ENCODE measurements at regions not wholly inside any gene's neighbourhood (a gene's known extent, or its start where the extent isn't known, plus 50 kb on each side); places are given as distances from the start of the nearest gene placed in this dataset.
"Not testable (repeated sequence)": the region's sequence is repeated elsewhere in the genome, so short reads cannot be mapped to it uniquely, and the experiment has no call there.

- H3K36me3 ChIP-seq (ENCODE audit: control insufficient read depth in 1 of 2, insufficient read depth in 2 of 2, low read length in 1 of 2) = no peaks in the 10 kb centered on the region
- 90 to 99% methylated on average over 3 of the region's 3 CpGs for WGBS, 2 donors
- no peaks in the 10 kb centered on the region for H3K4me1 ChIP-seq (ENCODE audit: control insufficient read depth in 1 of 2, insufficient read depth in 2 of 2, low read length in 2 of 2)
- intact Hi-C loops (cut with DNase I) = no loop called here
- no peak overlapping the region for H3K4me3 ChIP-seq (ENCODE audit: low read length in 2 of 2)
- H3K27me3 ChIP-seq (ENCODE audit: control insufficient read depth in 1 of 2, insufficient read depth in 2 of 2, low read length in 1 of 2) = no peaks in the 10 kb centered on the region
- no peaks in the 10 kb centered on the region for H3K9me3 ChIP-seq (ENCODE audit: control insufficient read depth, low read length)
- ATAC-seq (ENCODE audit: low FRiP score) (no peak), DNase-seq (no peak)
- no peak overlapping the region for H3K27ac ChIP-seq (ENCODE audit: low read depth in 1 of 2, low read length in 2 of 2)
Observed at GRCh38 chr10:63055705-63056104, 77.4 kb upstream of the NRBF2 start.

- ATAC-seq (ENCODE audit: low FRiP score) (no peak), DNase-seq (no peak)
- Histone ChIP-seq H3K27ac (ENCODE audit: low read depth in 1 of 2, low read length in 2 of 2) (no peak overlapping the region), H3K9me3 (ENCODE audit: control insufficient read depth, low read length) (no peaks in the 10 kb centered on the region), H3K36me3 (ENCODE audit: control insufficient read depth in 1 of 2, insufficient read depth in 2 of 2, low read length in 1 of 2) (no peaks in the 10 kb centered on the region), H3K27me3 (ENCODE audit: control insufficient read depth in 1 of 2, insufficient read depth in 2 of 2, low read length in 1 of 2) (no peaks in the 10 kb centered on the region), H3K4me1 (ENCODE audit: control insufficient read depth in 1 of 2, insufficient read depth in 2 of 2, low read length in 2 of 2) (no peaks in the 10 kb centered on the region), H3K4me3 (ENCODE audit: low read length in 2 of 2) (no peak overlapping the region)
- intact Hi-C loops (cut with DNase I) = no loop called here
Observed at GRCh38 chr10:63054889-63055611, 78.1 kb upstream of the NRBF2 start.

DNA sequence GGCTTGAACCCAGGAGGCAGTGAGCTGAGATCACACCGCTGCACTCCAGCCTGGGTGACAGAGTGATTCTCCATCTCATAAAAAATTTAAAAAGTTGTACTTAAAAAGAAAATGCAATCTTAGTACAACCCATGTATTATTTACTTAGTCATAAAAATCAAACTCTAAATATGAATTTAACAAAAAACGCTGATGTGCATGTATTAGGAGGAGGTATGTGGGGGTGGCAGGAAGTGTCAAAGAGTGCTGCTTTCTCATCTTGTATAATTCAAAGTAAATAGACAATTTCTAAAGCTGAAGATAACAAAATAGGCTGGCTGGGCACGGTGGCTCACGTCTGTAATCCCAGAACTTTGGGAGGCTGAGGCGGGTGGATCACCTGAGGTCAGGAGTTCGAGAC, 81.0 kb upstream of the NRBF2 start:
- WGBS, 2 donors = 75 to 77% methylated on average over 6 of the region's 6 CpGs
- intact Hi-C loops (cut with DNase I) = no loop called here
- no peak for DNase-seq

GRCh38 chr10:63042256-63042655, 90.9 kb upstream of the NRBF2 start:
- no peak overlapping the region for H3K27ac ChIP-seq (ENCODE audit: low read depth in 1 of 2, low read length in 2 of 2)
- no peaks in the 10 kb centered on the region for H3K36me3 ChIP-seq (ENCODE audit: control insufficient read depth in 1 of 2, insufficient read depth in 2 of 2, low read length in 1 of 2)
- no peaks in the 10 kb centered on the region for H3K4me1 ChIP-seq (ENCODE audit: control insufficient read depth in 1 of 2, insufficient read depth in 2 of 2, low read length in 2 of 2)
- H3K9me3 ChIP-seq (ENCODE audit: control insufficient read depth, low read length) = peaks cover 4% of the 10 kb centered on the region
- 11 to 13% methylated on average over 4 of the region's 4 CpGs for WGBS, 2 donors
- ATAC-seq (ENCODE audit: low FRiP score) (no peak), DNase-seq (no peak)
- H3K4me3 ChIP-seq (ENCODE audit: low read length in 2 of 2) = no peak overlapping the region
- no peaks in the 10 kb centered on the region for H3K27me3 ChIP-seq (ENCODE audit: control insufficient read depth in 1 of 2, insufficient read depth in 2 of 2, low read length in 1 of 2)
- intact Hi-C loops (cut with DNase I) = no loop called here

More for the DNA sequence above, 81.0 kb upstream of the NRBF2 start:
- H3K4me1 ChIP-seq (ENCODE audit: control insufficient read depth in 1 of 2, insufficient read depth in 2 of 2, low read length in 2 of 2) = no peaks in the 10 kb centered on the region
- H3K4me3 ChIP-seq (ENCODE audit: low read length in 2 of 2) = no peak overlapping the region
- H3K36me3 ChIP-seq (ENCODE audit: control insufficient read depth in 1 of 2, insufficient read depth in 2 of 2, low read length in 1 of 2) = no peaks in the 10 kb centered on the region
- no peak for ATAC-seq (ENCODE audit: low FRiP score)
- H3K9me3 ChIP-seq (ENCODE audit: control insufficient read depth, low read length) = no peaks in the 10 kb centered on the region
- no peaks in the 10 kb centered on the region for H3K27me3 ChIP-seq (ENCODE audit: control insufficient read depth in 1 of 2, insufficient read depth in 2 of 2, low read length in 1 of 2)
- H3K27ac ChIP-seq (ENCODE audit: low read depth in 1 of 2, low read length in 2 of 2) = no peak overlapping the region

GRCh38 chr10:63033616-63034185, 99.4 kb upstream of the NRBF2 start:
- H3K36me3 ChIP-seq (ENCODE audit: control insufficient read depth in 1 of 2, insufficient read depth in 2 of 2, low read length in 1 of 2); DNase-seq; H3K4me3 ChIP-seq (ENCODE audit: low read length in 2 of 2); H3K27ac ChIP-seq (ENCODE audit: low read depth in 1 of 2, low read length in 2 of 2); ATAC-seq (ENCODE audit: low FRiP score); H3K4me1 ChIP-seq (ENCODE audit: control insufficient read depth in 1 of 2, insufficient read depth in 2 of 2, low read length in 2 of 2); intact Hi-C loops (cut with DNase I); H3K9me3 ChIP-seq (ENCODE audit: control insufficient read depth, low read length); H3K27me3 ChIP-seq (ENCODE audit: control insufficient read depth in 1 of 2, insufficient read depth in 2 of 2, low read length in 1 of 2): not testable (repeated sequence)
- 90 to 91% methylated on average over 19 to 42 of the region's 42 CpGs for WGBS, 2 donors

- no peak for DNase-seq
- Histone ChIP-seq H3K27ac (ENCODE audit: low read depth in 1 of 2, low read length in 2 of 2) (no peak overlapping the region), H3K9me3 (ENCODE audit: control insufficient read depth, low read length) (peaks cover 1% of the 10 kb centered on the region), H3K27me3 (ENCODE audit: control insufficient read depth in 1 of 2, insufficient read depth in 2 of 2, low read length in 1 of 2) (peaks cover 0 to 1% of the 10 kb centered on the region in 2 donors), H3K4me3 (ENCODE audit: low read length in 2 of 2) (no peak overlapping the region), H3K4me1 (ENCODE audit: control insufficient read depth in 1 of 2, insufficient read depth in 2 of 2, low read length in 2 of 2) (no peaks in the 10 kb centered on the region), H3K36me3 (ENCODE audit: control insufficient read depth in 1 of 2, insufficient read depth in 2 of 2, low read length in 1 of 2) (no peaks in the 10 kb centered on the region)
- no peak for ATAC-seq (ENCODE audit: low FRiP score)
- intact Hi-C loops (cut with DNase I) = no loop called here
- WGBS, 2 donors = 50 to 58% methylated on average over 4 of the region's 4 CpGs
Observed at GRCh38 chr10:63030536-63030935, 102.6 kb upstream of the NRBF2 start.

DNA sequence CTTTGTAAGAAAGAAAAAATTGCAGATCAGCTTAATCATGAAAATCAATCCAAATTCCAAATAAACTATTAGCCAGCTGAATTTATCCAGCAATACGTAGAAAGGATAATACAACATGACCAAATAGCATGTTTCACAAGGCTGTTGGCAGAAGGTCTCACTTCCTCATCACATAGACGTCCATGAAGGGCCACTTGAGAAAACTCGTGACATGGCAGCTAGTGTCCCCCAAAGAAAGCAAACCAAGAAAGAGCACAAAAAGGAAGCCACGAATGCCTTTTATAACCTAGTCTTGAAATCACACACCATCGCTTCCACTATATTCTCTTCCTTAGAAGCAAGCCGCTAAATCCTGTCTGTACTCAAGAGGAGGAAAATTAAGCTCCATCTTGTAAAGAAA, 105.6 kb upstream of the NRBF2 start:
- Histone ChIP-seq H3K27ac (ENCODE audit: low read depth in 1 of 2, low read length in 2 of 2) (no peak overlapping the region), H3K36me3 (ENCODE audit: control insufficient read depth in 1 of 2, insufficient read depth in 2 of 2, low read length in 1 of 2) (no peaks in the 10 kb centered on the region), H3K4me1 (ENCODE audit: control insufficient read depth in 1 of 2, insufficient read depth in 2 of 2, low read length in 2 of 2) (no peaks in the 10 kb centered on the region), H3K27me3 (ENCODE audit: control insufficient read depth in 1 of 2, insufficient read depth in 2 of 2, low read length in 1 of 2) (no peaks in the 10 kb centered on the region), H3K4me3 (ENCODE audit: low read length in 2 of 2) (no peak overlapping the region), H3K9me3 (ENCODE audit: control insufficient read depth, low read length) (no peaks in the 10 kb centered on the region)
- DNase-seq (peak in 1 of 2 donors; percentile 47), ATAC-seq (ENCODE audit: low FRiP score) (no peak)
- 76 to 77% methylated on average over 6 of the region's 6 CpGs for WGBS, 2 donors
- intact Hi-C loops (cut with DNase I) = no loop called here

- 69 to 76% methylated on average over 1 of the region's 1 CpG for WGBS, 2 donors
- intact Hi-C loops (cut with DNase I) = no loop called here
- H3K4me1 ChIP-seq (ENCODE audit: control insufficient read depth in 1 of 2, insufficient read depth in 2 of 2, low read length in 2 of 2) = no peaks in the 10 kb centered on the region
- no peaks in the 10 kb centered on the region for H3K27me3 ChIP-seq (ENCODE audit: control insufficient read depth in 1 of 2, insufficient read depth in 2 of 2, low read length in 1 of 2)
- no peak for ATAC-seq (ENCODE audit: low FRiP score)
- H3K27ac ChIP-seq (ENCODE audit: low read depth in 1 of 2, low read length in 2 of 2) = no peak overlapping the region
- DNase-seq = no peak
- no peaks in the 10 kb centered on the region for H3K36me3 ChIP-seq (ENCODE audit: control insufficient read depth in 1 of 2, insufficient read depth in 2 of 2, low read length in 1 of 2)
- H3K9me3 ChIP-seq (ENCODE audit: control insufficient read depth, low read length) = no peaks in the 10 kb centered on the region
- H3K4me3 ChIP-seq (ENCODE audit: low read length in 2 of 2) = no peak overlapping the region
Observed at GRCh38 chr10:63021225-63021624, 111.9 kb upstream of the NRBF2 start.

GRCh38 chr10:63013755-63014154, 119.4 kb upstream of the NRBF2 start:
- no peaks in the 10 kb centered on the region for H3K27me3 ChIP-seq (ENCODE audit: control insufficient read depth in 1 of 2, insufficient read depth in 2 of 2, low read length in 1 of 2)
- DNase-seq (no peak), ATAC-seq (ENCODE audit: low FRiP score) (no peak)
- intact Hi-C loops (cut with DNase I) = no loop called here
- 54 to 91% methylated on average over 1 of the region's 1 CpG for WGBS, 2 donors
- H3K4me3 ChIP-seq (ENCODE audit: low read length in 2 of 2) = no peak overlapping the region
- peaks cover 0 to 2% of the 10 kb centered on the region in 2 donors for H3K36me3 ChIP-seq (ENCODE audit: control insufficient read depth in 1 of 2, insufficient read depth in 2 of 2, low read length in 1 of 2)
- no peaks in the 10 kb centered on the region for H3K9me3 ChIP-seq (ENCODE audit: control insufficient read depth, low read length)
- no peak overlapping the region for H3K27ac ChIP-seq (ENCODE audit: low read depth in 1 of 2, low read length in 2 of 2)
- no peaks in the 10 kb centered on the region for H3K4me1 ChIP-seq (ENCODE audit: control insufficient read depth in 1 of 2, insufficient read depth in 2 of 2, low read length in 2 of 2)

Data from aorta (tissue), 5 donors.